Liver (tissue), 8 donors: ENCODE measurements at regions not wholly inside any gene's neighbourhood (a gene's known extent, or its start where the extent isn't known, plus 50 kb on each side); places are given as distances from the start of the nearest gene placed in this dataset.

Experiments
- DNase-seq: peaks from one replicate; pipeline ENCODE4 v3.0.0-alpha.2; 2017; ENCODE audit warnings: low spot score
- H3K27ac ChIP-seq, 2 donors: one replicate each; pipeline ENCODE4 v1.7.0; 2013; ENCODE audit warnings: inconsistent platforms in 2 of 2, low read length in 2 of 2, control low read depth in 1 of 2, low read depth in 1 of 2, mild to moderate bottlenecking in 1 of 2
- H3K27me3 ChIP-seq, 4 donors: one replicate each; pipeline versions ENCODE4 v1.6.1 to v1.7.0; 2013; ENCODE audit warnings: low read length in 3 of 4, inconsistent platforms in 1 of 4, mild to moderate bottlenecking in 1 of 4, moderate library complexity in 1 of 4; ENCODE audit not compliant: control insufficient read depth in 4 of 4, insufficient read depth in 4 of 4
- H3K36me3 ChIP-seq, 4 donors: one replicate each; pipeline versions ENCODE4 v1.6.1 to v1.7.0; 2013; ENCODE audit warnings: low read length in 3 of 4, mild to moderate bottlenecking in 3 of 4, low read depth in 1 of 4, moderate library complexity in 1 of 4; ENCODE audit not compliant: control insufficient read depth in 4 of 4, insufficient read depth in 3 of 4
- H3K4me1 ChIP-seq, 4 donors: one replicate each; pipeline versions ENCODE4 v1.6.1 to v1.7.0; 2013; ENCODE audit warnings: low read length in 3 of 4, mild to moderate bottlenecking in 3 of 4, moderate library complexity in 1 of 4; ENCODE audit not compliant: control insufficient read depth in 4 of 4, insufficient read depth in 4 of 4
- H3K4me3 ChIP-seq, 3 donors: one replicate each; pipeline versions ENCODE4 v1.6.1 to v1.7.0; 2013; ENCODE audit warnings: low read length in 3 of 3, control low read depth in 1 of 3, low read depth in 1 of 3, mild to moderate bottlenecking in 1 of 3
- H3K9ac ChIP-seq, 2 donors: one replicate each; pipeline ENCODE4 v1.7.0; 2013; ENCODE audit warnings: low read length in 2 of 2, mild to moderate bottlenecking in 2 of 2, moderate library complexity in 2 of 2, control low read depth in 1 of 2, low read depth in 1 of 2
- H3K9me3 ChIP-seq, 4 donors: one replicate each; pipeline versions ENCODE4 v1.6.1 to v1.7.0; 2013; ENCODE audit warnings: low read length in 3 of 4; ENCODE audit not compliant: control insufficient read depth in 4 of 4
- EGR1 ChIP-seq, 2 donors: IDR thresholded peaks; 2 replicates each; pipeline ENCODE4 v1.6.1; 2016 to 2018; ENCODE audit warnings: antibody characterized with exemption in 2 of 2, low read depth in 2 of 2
- FOXA1 ChIP-seq: IDR thresholded peaks from 2 replicates; pipeline ENCODE4 v1.6.1; 2016; ENCODE audit warnings: antibody characterized with exemption
- FOXA2 ChIP-seq: IDR thresholded peaks from 2 replicates; pipeline ENCODE4 v1.6.1; 2016; ENCODE audit warnings: antibody characterized with exemption
- GABPA ChIP-seq, 2 donors: IDR thresholded peaks in 1 of 2; conservative IDR thresholded peaks in 1 of 2; 2 replicates each; pipeline ENCODE4 v1.6.1; 2016; ENCODE audit warnings: antibody characterized with exemption in 2 of 2, mild to moderate bottlenecking in 1 of 2, moderate library complexity in 1 of 2
- HNF4A ChIP-seq, 2 donors: conservative IDR thresholded peaks; 2 replicates each; pipeline ENCODE4 v1.6.1; 2016; ENCODE audit warnings: antibody characterized with exemption in 2 of 2, mild to moderate bottlenecking in 2 of 2
- HNF4G ChIP-seq: IDR thresholded peaks from 2 replicates; pipeline ENCODE4 v1.6.1; 2016; ENCODE audit warnings: antibody characterized with exemption
- JUND ChIP-seq, 2 donors: IDR thresholded peaks; 2 replicates each; pipeline ENCODE4 v1.6.1; 2016; ENCODE audit warnings: antibody characterized with exemption in 2 of 2
- NR2F2 ChIP-seq: IDR thresholded peaks from 2 replicates; pipeline ENCODE4 v1.6.1; 2016; ENCODE audit warnings: antibody characterized with exemption
- RAD21 ChIP-seq, 2 donors: IDR thresholded peaks; 2 replicates each; pipeline ENCODE4 v1.6.1; 2016; ENCODE audit warnings: antibody characterized with exemption in 2 of 2, mild to moderate bottlenecking in 2 of 2
- RXRA ChIP-seq, 2 donors: IDR thresholded peaks; 2 replicates each; pipeline ENCODE4 v1.6.1; 2017 to 2018; ENCODE audit warnings: antibody characterized with exemption in 2 of 2, mild to moderate bottlenecking in 1 of 2
- SP1 ChIP-seq: IDR thresholded peaks from 2 replicates; pipeline ENCODE4 v1.6.1; 2018; ENCODE audit warnings: antibody characterized with exemption, mild to moderate bottlenecking
- TAF1 ChIP-seq: conservative IDR thresholded peaks from 2 replicates; pipeline ENCODE4 v1.6.1; 2016; ENCODE audit warnings: antibody characterized with exemption, mild to moderate bottlenecking
- YY1 ChIP-seq: IDR thresholded peaks from 2 replicates; pipeline ENCODE4 v1.6.1; 2016; ENCODE audit warnings: antibody characterized with exemption, mild to moderate bottlenecking
- WGBS: extraction: QIAGEN DNeasy Blood & Tissue Kit; methylation state at CpG from one replicate; pipeline ENCODE4 v1.1.7; 2013; 5-methylcytosine and 5-hydroxymethylcytosine counted together
- TF ChIP-seq, protein P1 (sequence below): IDR thresholded peaks from 2 replicates; pipeline ENCODE4 v1.6.1; 2016; ENCODE audit warnings: antibody characterized with exemption
- TF ChIP-seq, protein P2 (sequence below): IDR thresholded peaks from 2 replicates; pipeline ENCODE4 v1.6.1; 2016; ENCODE audit warnings: antibody characterized with exemption
- TF ChIP-seq, protein P3 (sequence below): fragments of 150-350 bp; IDR thresholded peaks from 2 replicates; pipeline ENCODE4 v1.5.1; 2017; ENCODE audit warnings: improper control_type of control experiment, low read depth, low read length; ENCODE audit not compliant: missing input control
- TF ChIP-seq, protein P4 (sequence below): IDR thresholded peaks from 2 replicates; pipeline ENCODE4 v1.6.1; 2016; ENCODE audit warnings: antibody characterized with exemption
- TF ChIP-seq, protein P5 (sequence below): IDR thresholded peaks from 2 replicates; pipeline ENCODE4 v1.6.1; 2016; ENCODE audit warnings: antibody characterized with exemption, mild to moderate bottlenecking
- donor health status: healthy.
- donor health status: healthy.
- donor health status: healthy.
- donor health status: healthy.
- donor health status: healthy.

DNA sequence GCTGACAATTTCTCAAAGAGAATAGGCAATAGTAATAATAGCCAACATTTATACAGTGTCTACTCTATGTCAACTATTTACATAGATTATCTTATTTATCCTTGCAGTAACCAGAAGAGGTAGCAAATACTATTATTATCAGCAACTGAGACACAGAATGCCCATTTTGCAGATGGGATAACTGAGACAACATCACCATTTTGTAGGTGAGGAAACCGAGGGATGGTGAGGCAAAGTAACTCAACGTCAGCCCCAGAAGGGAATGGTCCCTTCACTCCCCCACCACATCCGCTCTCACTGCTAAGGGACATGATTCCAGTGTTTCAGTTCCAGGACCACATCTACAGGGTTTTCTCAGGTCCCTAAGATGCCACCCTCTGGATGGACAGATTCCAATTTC, 261.2 kb upstream of the NEBL start:
- DNase-seq = no peak
- H3K4me1 ChIP-seq = no peaks in the 10 kb centered on the region
- H3K36me3 ChIP-seq = no peaks in the 10 kb centered on the region
- no peak overlapping the region for H3K4me3 ChIP-seq
- H3K9me3 ChIP-seq = no peaks in the 10 kb centered on the region
- H3K9ac ChIP-seq = no peak overlapping the region
- peaks cover 0 to 5% (median 2%) of the 10 kb centered on the region in 4 donors for H3K27me3 ChIP-seq
- H3K27ac ChIP-seq = no peak overlapping the region
- 91% methylated on average over 3 of the region's 3 CpGs for WGBS
- TF ChIP-seq FOXA2 (no peak), TAF1 (no peak), FOXA1 (no peak), YY1 (no peak), SP1 (no peak), HNF4A (conservative IDR thresholded peaks at IDR 0.05) (no peak), GABPA (IDR thresholded peaks at IDR 0.05 in 1 of 2, conservative IDR thresholded peaks at IDR 0.05 in 1 of 2) (no peak), JUND (IDR thresholded peaks at IDR 0.05) (no peak), RXRA (IDR thresholded peaks at IDR 0.05) (no peak), EGR1 (IDR thresholded peaks at IDR 0.05; ENCODE audit: low read depth in 2 of 2) (no peak)
- TF ChIP-seq, protein P1, sequence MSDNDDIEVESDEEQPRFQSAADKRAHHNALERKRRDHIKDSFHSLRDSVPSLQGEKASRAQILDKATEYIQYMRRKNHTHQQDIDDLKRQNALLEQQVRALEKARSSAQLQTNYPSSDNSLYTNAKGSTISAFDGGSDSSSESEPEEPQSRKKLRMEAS = no peak
- TF ChIP-seq, protein P2, sequence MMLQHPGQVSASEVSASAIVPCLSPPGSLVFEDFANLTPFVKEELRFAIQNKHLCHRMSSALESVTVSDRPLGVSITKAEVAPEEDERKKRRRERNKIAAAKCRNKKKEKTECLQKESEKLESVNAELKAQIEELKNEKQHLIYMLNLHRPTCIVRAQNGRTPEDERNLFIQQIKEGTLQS = no peak
- TF ChIP-seq, protein P3, sequence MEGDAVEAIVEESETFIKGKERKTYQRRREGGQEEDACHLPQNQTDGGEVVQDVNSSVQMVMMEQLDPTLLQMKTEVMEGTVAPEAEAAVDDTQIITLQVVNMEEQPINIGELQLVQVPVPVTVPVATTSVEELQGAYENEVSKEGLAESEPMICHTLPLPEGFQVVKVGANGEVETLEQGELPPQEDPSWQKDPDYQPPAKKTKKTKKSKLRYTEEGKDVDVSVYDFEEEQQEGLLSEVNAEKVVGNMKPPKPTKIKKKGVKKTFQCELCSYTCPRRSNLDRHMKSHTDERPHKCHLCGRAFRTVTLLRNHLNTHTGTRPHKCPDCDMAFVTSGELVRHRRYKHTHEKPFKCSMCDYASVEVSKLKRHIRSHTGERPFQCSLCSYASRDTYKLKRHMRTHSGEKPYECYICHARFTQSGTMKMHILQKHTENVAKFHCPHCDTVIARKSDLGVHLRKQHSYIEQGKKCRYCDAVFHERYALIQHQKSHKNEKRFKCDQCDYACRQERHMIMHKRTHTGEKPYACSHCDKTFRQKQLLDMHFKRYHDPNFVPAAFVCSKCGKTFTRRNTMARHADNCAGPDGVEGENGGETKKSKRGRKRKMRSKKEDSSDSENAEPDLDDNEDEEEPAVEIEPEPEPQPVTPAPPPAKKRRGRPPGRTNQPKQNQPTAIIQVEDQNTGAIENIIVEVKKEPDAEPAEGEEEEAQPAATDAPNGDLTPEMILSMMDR = no peak
- TF ChIP-seq, protein P4, sequence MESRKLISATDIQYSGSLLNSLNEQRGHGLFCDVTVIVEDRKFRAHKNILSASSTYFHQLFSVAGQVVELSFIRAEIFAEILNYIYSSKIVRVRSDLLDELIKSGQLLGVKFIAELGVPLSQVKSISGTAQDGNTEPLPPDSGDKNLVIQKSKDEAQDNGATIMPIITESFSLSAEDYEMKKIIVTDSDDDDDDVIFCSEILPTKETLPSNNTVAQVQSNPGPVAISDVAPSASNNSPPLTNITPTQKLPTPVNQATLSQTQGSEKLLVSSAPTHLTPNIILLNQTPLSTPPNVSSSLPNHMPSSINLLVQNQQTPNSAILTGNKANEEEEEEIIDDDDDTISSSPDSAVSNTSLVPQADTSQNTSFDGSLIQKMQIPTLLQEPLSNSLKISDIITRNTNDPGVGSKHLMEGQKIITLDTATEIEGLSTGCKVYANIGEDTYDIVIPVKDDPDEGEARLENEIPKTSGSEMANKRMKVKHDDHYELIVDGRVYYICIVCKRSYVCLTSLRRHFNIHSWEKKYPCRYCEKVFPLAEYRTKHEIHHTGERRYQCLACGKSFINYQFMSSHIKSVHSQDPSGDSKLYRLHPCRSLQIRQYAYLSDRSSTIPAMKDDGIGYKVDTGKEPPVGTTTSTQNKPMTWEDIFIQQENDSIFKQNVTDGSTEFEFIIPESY = no peak

DNA sequence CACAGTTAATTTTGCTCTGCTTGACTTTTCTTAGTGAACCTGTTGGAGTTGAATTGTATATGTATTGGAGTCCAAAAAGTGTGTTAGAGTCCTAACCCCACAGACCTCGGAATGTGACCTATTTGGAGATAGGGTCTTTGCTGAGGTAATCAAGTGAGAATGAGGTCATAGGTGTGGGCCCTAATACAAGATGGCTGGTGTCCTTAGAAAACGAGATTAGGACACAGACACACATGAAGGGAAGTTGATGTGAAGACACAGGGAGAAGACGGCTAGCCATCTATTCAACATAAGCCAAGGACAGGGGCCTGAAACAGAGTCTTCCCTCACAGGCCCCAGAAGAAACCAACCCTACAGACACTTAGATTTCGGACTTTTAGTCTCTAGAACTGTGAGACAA, 260.6 kb upstream of the NEBL start:
- Histone ChIP-seq H3K4me3 (no peak overlapping the region), H3K4me1 (no peaks in the 10 kb centered on the region), H3K36me3 (no peaks in the 10 kb centered on the region), H3K9me3 (no peaks in the 10 kb centered on the region), H3K27me3 (peaks cover 0 to 5% (median 2%) of the 10 kb centered on the region in 4 donors), H3K9ac (no peak overlapping the region), H3K27ac (no peak overlapping the region)
- 69% methylated on average over 4 of the region's 4 CpGs for WGBS
- no peak for DNase-seq
- no peak for TF ChIP-seq JUND (IDR thresholded peaks at IDR 0.05)
- no peak for TF ChIP-seq SP1
- TF ChIP-seq NR2F2 = no peak
- no peak for TF ChIP-seq RAD21 (IDR thresholded peaks at IDR 0.05)
- TF ChIP-seq, protein P1 = no peak
- no peak for TF ChIP-seq FOXA1
- TF ChIP-seq, protein P5, sequence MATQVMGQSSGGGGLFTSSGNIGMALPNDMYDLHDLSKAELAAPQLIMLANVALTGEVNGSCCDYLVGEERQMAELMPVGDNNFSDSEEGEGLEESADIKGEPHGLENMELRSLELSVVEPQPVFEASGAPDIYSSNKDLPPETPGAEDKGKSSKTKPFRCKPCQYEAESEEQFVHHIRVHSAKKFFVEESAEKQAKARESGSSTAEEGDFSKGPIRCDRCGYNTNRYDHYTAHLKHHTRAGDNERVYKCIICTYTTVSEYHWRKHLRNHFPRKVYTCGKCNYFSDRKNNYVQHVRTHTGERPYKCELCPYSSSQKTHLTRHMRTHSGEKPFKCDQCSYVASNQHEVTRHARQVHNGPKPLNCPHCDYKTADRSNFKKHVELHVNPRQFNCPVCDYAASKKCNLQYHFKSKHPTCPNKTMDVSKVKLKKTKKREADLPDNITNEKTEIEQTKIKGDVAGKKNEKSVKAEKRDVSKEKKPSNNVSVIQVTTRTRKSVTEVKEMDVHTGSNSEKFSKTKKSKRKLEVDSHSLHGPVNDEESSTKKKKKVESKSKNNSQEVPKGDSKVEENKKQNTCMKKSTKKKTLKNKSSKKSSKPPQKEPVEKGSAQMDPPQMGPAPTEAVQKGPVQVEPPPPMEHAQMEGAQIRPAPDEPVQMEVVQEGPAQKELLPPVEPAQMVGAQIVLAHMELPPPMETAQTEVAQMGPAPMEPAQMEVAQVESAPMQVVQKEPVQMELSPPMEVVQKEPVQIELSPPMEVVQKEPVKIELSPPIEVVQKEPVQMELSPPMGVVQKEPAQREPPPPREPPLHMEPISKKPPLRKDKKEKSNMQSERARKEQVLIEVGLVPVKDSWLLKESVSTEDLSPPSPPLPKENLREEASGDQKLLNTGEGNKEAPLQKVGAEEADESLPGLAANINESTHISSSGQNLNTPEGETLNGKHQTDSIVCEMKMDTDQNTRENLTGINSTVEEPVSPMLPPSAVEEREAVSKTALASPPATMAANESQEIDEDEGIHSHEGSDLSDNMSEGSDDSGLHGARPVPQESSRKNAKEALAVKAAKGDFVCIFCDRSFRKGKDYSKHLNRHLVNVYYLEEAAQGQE = no peak
- TF ChIP-seq, protein P3 = no peak
- no peak for TF ChIP-seq YY1
- TF ChIP-seq RXRA (IDR thresholded peaks at IDR 0.05) = no peak
- TF ChIP-seq, protein P2 = no peak
- no peak for TF ChIP-seq HNF4A (conservative IDR thresholded peaks at IDR 0.05)
- no peak for TF ChIP-seq TAF1
- TF ChIP-seq HNF4G = no peak
- TF ChIP-seq EGR1 (IDR thresholded peaks at IDR 0.05; ENCODE audit: low read depth in 2 of 2) = no peak
- TF ChIP-seq GABPA (IDR thresholded peaks at IDR 0.05 in 1 of 2, conservative IDR thresholded peaks at IDR 0.05 in 1 of 2) = no peak
- TF ChIP-seq, protein P4 = no peak
